ENCODE measurements at regions not wholly inside any gene's neighbourhood (a gene's known extent, or its start where the extent isn't known, plus 50 kb on each side); places are given as distances from the start of the nearest gene placed in this dataset.
"Not testable (repeated sequence)": the region's sequence is repeated elsewhere in the genome, so short reads cannot be mapped to it uniquely, and the experiment has no call there.

- DNase-seq = no peak
These were observed 756.7 kb upstream of the SLIT2 start for GRCh38 chr4:19494961-19495360.

- DNase-seq = no peak
These were observed 759.1 kb upstream of the SLIT2 start for GRCh38 chr4:19492606-19493005.

GRCh38 chr4:19486400-19486799, 765.3 kb upstream of the SLIT2 start:
- DNase-seq = no peak

- DNase-seq = no peak
These were observed 772.9 kb upstream of the SLIT2 start for GRCh38 chr4:19478791-19479190.

DNA sequence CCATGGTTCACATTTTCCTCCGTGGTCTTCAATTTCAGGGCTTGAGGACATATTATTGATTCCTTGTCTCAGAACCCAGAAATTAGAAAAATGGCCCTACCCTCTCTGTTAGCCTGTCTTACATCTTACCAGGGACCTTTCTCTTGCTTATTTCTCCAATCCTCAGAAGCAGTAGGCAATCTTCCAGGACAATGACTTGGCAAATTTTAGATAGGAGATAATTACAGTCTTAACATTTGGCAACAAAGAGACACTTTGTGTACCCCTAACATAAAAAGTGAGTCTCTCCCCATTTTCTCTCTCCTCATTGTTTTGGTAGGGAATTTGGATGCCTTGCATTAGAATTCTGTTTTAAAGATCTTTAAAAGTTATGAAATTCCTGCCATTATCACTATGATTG, 778.1 kb upstream of the SLIT2 start:
- no peak for DNase-seq

GRCh38 chr4:19472666-19473065, 779.0 kb upstream of the SLIT2 start:
- DNase-seq = no peak

GRCh38 chr4:19470001-19470400, 781.7 kb upstream of the SLIT2 start:
- not testable (repeated sequence) for DNase-seq

- DNase-seq = no peak
These were observed 789.6 kb upstream of the SLIT2 start for GRCh38 chr4:19462117-19462516.

DNA sequence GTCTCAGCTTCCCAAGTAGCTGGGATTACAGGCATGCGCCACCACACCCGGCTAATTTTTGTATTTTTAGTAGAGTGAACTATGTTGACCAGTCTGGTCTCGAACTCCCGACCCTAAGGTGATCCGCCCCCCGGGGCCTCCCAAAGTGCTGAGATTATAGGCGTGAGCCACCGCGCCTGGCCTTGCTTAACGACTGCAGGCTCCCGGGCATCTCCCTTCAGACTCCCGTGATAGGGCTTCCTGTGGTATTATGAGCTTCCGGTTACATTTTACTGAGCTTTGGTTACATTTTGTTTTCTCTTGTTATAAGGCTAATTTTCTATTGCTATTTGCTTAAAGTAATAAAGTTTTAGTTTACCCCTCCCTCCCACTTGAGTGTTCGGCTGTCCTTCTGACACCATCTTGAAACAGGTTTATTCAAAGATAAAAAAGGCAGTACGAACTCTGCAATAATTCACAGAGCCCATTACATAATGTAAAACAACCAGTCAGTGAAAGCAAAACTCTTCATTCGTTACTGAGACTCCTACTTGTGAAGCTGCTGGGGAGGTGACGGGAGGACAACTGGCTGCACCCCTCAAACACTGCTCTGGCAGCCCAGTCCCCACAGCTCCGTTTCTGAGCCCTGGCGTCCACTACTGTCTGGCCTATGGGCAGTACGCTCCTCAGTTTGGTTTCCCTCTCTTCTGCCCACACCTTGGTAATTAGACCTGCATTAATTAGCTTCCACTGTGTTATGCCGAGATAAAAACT, 795.7 kb upstream of the SLIT2 start:
- no peak for DNase-seq

DNA sequence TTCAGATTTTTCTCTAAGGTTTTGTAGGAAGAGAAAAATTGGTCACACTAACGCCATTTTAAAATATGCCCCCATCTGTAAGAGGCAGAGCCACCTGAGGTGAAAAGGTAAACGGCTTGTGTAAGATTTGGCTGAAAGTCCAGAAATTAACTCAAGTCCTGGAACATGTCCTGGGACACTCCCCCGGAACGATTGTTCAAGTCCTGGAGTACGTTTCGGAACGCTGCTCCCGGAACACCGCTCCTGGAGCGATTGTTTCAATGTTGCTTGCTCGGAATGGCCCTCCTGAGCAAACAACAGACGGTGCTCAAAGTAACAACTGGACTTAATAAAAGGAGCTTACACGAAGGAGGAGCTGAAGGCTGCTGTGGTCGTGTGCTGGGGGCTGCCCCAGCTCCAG, 796.5 kb upstream of the SLIT2 start:
- no peak for DNase-seq

DNA sequence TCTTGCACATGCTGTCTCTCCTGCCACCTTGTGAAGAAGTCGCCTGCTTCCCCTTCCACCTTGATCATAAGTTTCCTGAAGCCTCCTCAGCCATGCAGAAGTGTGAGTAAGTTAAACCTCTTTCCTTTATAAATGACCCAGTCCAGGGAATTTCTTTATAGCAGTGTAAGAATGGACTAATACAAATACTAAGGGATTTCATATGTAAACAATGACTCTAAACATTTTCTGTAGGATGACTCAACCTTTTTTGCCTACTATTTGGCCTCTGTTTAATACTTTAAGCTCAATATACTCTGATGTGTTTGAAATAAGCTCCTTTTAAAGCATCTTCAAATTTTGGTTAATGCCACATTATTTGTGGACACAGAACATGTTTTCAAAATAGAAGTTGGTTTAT, 813.5 kb upstream of the SLIT2 start:
- no peak for DNase-seq

DNA sequence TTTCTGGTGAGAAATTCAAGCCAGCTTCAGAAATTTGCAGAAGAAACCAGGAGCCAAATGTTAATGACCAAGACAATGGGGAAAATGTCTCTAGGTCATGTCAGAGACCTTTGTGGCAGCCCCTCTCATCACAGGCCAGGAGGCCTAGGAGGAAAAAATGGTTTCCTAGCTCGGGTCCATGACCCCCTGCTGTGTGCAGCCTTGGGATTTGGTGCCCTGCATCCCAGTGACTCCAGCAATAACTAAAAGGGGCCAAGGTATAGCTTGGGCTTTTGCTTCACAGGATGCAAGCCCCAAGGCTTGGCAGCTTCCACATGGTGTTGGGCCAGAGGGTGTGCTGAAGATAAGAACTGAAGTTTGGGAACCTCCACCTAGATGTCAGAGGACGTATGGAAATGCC, 814.7 kb upstream of the SLIT2 start:
- DNase-seq = no peak

DNA sequence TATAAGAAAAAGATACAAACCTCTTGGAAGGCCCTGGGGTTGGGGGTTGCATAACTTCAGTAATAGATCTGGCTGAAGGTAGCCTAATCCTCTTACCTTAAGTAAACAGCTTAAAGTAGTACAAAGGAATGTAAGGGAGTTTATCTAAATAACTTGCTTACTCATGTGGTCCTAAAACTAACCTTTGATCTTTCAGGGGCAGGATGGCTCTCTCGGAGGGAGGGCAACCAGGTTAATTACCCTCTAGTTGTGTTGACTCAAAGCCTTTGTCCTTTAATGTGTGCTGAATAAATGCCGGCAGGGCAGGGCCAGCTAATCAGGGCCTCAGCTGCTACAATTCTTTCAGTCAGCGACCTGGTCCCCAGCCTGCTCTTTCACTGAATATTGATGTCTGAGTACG, 822.0 kb upstream of the SLIT2 start:
- DNase-seq = no peak

DNA sequence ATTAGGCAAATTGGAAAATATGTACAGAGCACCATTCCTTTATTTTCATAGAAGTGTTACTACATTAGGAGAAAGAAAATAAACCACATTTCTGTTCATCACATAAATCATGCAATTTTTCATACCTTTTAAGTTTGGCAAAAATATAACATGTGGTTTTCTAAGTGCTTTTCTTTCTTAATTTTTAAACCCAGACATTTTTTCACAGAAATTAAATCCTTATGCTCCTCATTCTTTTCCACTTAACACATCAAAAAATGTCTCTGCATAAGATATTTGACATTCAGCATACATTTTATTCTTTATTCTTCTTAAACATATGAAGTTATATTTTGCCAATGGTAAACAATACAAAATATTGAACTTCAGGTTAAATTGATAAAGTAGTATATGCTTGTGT, 826.6 kb upstream of the SLIT2 start:
- no peak for DNase-seq

- no peak for DNase-seq
These were observed 834.4 kb upstream of the SLIT2 start for GRCh38 chr4:19417256-19417655.

GRCh38 chr4:19416146-19416545, 835.6 kb upstream of the SLIT2 start:
- no peak for DNase-seq

DNA sequence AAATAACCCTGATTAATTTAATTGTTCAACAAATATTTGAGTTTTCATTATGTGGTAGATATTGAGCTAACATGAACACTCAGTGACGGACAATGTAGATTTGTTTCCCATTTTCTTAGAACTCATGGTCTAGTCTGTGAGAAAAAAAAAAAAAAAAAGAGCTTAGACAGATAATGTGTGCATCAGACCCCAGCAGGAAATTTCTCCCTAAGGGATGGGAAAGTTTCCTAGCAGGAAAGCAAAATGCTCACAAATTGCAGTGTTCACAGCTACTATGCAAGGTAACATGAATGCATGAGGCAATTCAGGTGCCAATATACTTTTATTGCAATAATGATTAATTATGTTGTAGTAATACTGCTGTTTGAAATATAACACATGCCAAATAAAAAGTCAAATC, 843.2 kb upstream of the SLIT2 start:
- no peak for DNase-seq

GRCh38 chr4:19406789-19407188, 844.9 kb upstream of the SLIT2 start:
- no peak for DNase-seq

DNA sequence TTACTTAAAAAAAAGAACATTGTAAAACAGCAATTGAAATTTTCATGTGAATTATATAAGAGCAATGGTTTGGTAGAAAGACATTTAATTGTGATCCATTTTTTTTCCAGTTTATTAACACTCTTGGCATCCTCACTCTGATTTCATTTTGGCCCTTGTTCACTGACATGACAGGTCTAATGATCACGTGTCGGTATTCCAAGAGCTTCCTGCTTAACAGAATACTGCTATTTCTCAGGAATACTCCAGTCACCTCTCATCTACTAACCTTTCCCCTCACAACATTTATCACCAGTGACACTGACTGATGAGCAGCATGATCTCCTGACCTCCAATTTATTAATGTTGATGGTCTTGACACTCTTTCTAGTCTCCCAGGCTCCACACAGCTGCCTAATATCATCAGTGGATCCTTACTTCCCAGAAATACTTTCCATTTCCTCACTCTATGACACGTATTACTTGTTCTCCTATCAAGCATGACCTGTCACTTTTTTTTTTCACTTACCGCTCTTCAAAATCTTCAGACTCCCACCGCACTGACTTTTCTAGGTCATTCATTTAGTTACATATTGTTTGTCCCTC, 847.8 kb upstream of the SLIT2 start:
- DNase-seq = no peak

- no peak for DNase-seq
These were observed 849.1 kb upstream of the SLIT2 start for GRCh38 chr4:19402581-19403065.

GRCh38 chr4:19401301-19402080, 850.2 kb upstream of the SLIT2 start:
- DNase-seq = no peak

DNA sequence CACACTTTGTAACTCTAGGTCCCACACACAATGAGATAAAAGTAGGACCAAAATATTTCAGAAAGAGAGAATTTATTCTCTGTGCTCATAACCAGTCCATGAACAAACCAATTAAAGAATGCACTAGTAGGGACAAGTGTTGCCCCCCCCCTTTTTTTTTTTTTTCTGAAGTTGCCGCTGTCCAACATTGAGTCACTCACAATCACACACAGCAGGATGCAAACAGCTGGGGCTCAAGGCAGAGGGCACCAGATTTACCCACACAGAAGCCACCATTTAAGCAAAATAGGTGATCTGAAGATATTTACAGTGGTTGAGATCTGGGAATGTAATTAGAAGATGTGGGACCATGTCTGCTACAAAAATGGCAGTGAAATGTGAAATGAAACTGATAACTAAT, 850.9 kb upstream of the SLIT2 start:
- no peak for DNase-seq

DNA sequence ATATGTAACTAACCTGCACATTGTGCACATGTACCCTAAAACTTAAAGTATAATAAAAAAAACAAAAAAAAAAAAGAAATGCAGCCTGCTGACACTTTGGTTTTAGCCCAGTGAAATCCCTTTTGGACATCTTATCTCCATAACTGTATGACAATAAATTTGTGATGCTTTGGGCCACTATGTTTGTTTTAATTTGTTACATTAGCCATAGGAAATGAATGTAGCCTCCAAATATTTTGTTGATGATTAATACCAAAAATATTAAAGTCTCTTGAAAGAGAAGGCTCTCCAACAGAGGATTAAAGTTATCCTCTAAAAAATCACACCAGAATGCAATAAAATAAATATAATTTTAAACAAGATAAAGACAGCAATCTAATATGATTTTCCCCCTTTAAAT, 852.7 kb upstream of the SLIT2 start:
- no peak for DNase-seq

GRCh38 chr4:19386786-19387185, 864.9 kb upstream of the SLIT2 start:
- DNase-seq = no peak
